Osteocyte (in vitro differentiated cells): ENCODE measurements at regions not wholly inside any gene's neighbourhood (a gene's known extent, or its start where the extent isn't known, plus 50 kb on each side); places are given as distances from the start of the nearest gene placed in this dataset.

Source experiments
- DNase-seq: peaks from one replicate; pipeline ENCODE4 v3.0.0; 2021; ENCODE audit warnings: mixed read lengths; ENCODE audit not compliant: unreplicated experiment; ENCODE audit errors: extremely low spot score
- H3K27ac Mint-ChIP-seq: one replicate; pipeline ENCODE4 v1.8.0; 2021; ENCODE audit warnings: mild to moderate bottlenecking, mixed read lengths; ENCODE audit not compliant: unreplicated experiment
- H3K27me3 Mint-ChIP-seq: one replicate; pipeline ENCODE4 v1.8.0; 2021; ENCODE audit warnings: mixed read lengths; ENCODE audit not compliant: unreplicated experiment
- H3K36me3 Mint-ChIP-seq: one replicate; pipeline ENCODE4 v1.8.0; 2021; ENCODE audit warnings: mixed read lengths; ENCODE audit not compliant: unreplicated experiment
- H3K4me1 Mint-ChIP-seq: one replicate; pipeline ENCODE4 v1.8.0; 2021; ENCODE audit warnings: mixed read lengths; ENCODE audit not compliant: unreplicated experiment
- H3K4me3 Mint-ChIP-seq: one replicate; pipeline ENCODE4 v1.8.0; 2021; ENCODE audit warnings: mild to moderate bottlenecking, moderate library complexity, mixed read lengths; ENCODE audit not compliant: unreplicated experiment
- H3K9me3 Mint-ChIP-seq: one replicate; pipeline ENCODE4 v1.8.0; 2021; ENCODE audit warnings: mixed read lengths; ENCODE audit not compliant: unreplicated experiment
- CTCF ChIP-seq: fragments of 200-600 bp; sonication (generic); IDR thresholded peaks from 2 replicates; pipeline ENCODE4 v1.5.0; 2021; ENCODE audit warnings: antibody characterized with exemption, mild to moderate bottlenecking, moderate library complexity

GRCh38 chr6:167736486-167737204, 90.1 kb upstream of the AFDN start:
- peak; percentile 81 for DNase-seq
- Mint-ChIP-seq H3K4me3 (no peak overlapping the region), H3K9me3 (no peaks in the 10 kb centered on the region), H3K36me3 (no peaks in the 10 kb centered on the region), H3K4me1 (peaks cover 17% of the 10 kb centered on the region), H3K27ac (no peak overlapping the region), H3K27me3 (peaks cover 7% of the 10 kb centered on the region)
- TF ChIP-seq CTCF, result no peak

GRCh38 chr6:167737205-167737830, 89.4 kb upstream of the AFDN start:
- Mint-ChIP-seq H3K27ac (no peak overlapping the region), H3K9me3 (no peaks in the 10 kb centered on the region), H3K4me1 (peaks cover 17% of the 10 kb centered on the region), H3K27me3 (peaks cover 7% of the 10 kb centered on the region), H3K36me3 (no peaks in the 10 kb centered on the region), H3K4me3 (no peak overlapping the region)
- DNase-seq, result peak; percentile 74
- no peak for TF ChIP-seq CTCF

GRCh38 chr6:167738386-167738785, 88.3 kb upstream of the AFDN start:
- Mint-ChIP-seq H3K27ac (no peak overlapping the region), H3K9me3 (no peaks in the 10 kb centered on the region), H3K27me3 (peaks cover 7% of the 10 kb centered on the region), H3K36me3 (no peaks in the 10 kb centered on the region), H3K4me1 (peaks cover 16% of the 10 kb centered on the region), H3K4me3 (no peak overlapping the region)
- no peak for TF ChIP-seq CTCF
- DNase-seq, result no peak

GRCh38 chr6:167739721-167740475, 86.8 kb upstream of the AFDN start:
- Mint-ChIP-seq H3K36me3 (no peaks in the 10 kb centered on the region), H3K4me3 (no peak overlapping the region), H3K4me1 (peaks cover 4% of the 10 kb centered on the region), H3K27me3 (peaks cover 5% of the 10 kb centered on the region), H3K27ac (no peak overlapping the region), H3K9me3 (no peaks in the 10 kb centered on the region)
- TF ChIP-seq CTCF, result no peak
- no peak for DNase-seq
